Body of pancreas (tissue), 4 donors: ENCODE measurements at regions not wholly inside any gene's neighbourhood (a gene's known extent, or its start where the extent isn't known, plus 50 kb on each side); places are given as distances from the start of the nearest gene placed in this dataset.

ENCODE experiments used
- POLR2A ChIP-seq, 3 donors: fragments of 450-650 bp; IDR thresholded peaks; one replicate each; pipeline ENCODE4 v1.6.1; 2016; ENCODE audit warnings: antibody characterized with exemption in 3 of 3, mild to moderate bottlenecking in 2 of 3
- TF ChIP-seq, protein P1 (sequence below), 7 experiments: fragments of 450-650 bp in 4 of 7; fragments of 200-600 bp in 3 of 7; sonication (generic) in 3 of 7; IDR thresholded peaks; one replicate each; pipeline ENCODE4 v1.5.1; 2016 to 2019; ENCODE audit warnings: antibody characterized with exemption in 7 of 7

DNA sequence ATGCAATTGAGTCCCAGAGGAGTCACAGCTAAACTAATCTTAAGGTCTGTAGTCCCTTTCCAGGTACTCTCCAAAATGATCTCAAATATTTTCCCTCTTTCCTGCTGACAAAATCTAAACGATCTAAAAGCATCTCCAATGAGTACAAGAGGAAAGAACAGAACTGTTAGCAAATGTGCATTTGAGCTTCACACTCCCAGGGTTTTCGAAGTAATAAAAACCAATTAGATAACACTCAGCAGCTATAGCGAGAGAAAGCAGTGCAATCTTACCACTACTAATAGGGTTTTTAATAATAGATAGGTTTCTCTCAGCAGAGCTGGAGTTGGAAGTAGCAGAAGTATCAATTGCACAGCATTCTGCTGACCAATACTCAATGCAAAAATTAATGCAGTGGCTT lies 995.4 kb downstream of the TUSC7 start:
- TF ChIP-seq, protein P1, sequence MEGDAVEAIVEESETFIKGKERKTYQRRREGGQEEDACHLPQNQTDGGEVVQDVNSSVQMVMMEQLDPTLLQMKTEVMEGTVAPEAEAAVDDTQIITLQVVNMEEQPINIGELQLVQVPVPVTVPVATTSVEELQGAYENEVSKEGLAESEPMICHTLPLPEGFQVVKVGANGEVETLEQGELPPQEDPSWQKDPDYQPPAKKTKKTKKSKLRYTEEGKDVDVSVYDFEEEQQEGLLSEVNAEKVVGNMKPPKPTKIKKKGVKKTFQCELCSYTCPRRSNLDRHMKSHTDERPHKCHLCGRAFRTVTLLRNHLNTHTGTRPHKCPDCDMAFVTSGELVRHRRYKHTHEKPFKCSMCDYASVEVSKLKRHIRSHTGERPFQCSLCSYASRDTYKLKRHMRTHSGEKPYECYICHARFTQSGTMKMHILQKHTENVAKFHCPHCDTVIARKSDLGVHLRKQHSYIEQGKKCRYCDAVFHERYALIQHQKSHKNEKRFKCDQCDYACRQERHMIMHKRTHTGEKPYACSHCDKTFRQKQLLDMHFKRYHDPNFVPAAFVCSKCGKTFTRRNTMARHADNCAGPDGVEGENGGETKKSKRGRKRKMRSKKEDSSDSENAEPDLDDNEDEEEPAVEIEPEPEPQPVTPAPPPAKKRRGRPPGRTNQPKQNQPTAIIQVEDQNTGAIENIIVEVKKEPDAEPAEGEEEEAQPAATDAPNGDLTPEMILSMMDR (IDR thresholded peaks at IDR 0.05), result no peak
- TF ChIP-seq POLR2A (IDR thresholded peaks at IDR 0.05), result no peak
